ENCODE measurements at regions not wholly inside any gene's neighbourhood (a gene's known extent, or its start where the extent isn't known, plus 50 kb on each side); places are given as distances from the start of the nearest gene placed in this dataset.

GRCh38 chr2:125450092-125450491, 1205.9 kb upstream of the GYPC start:
- H3K9me3 ChIP-seq (ENCODE audit: control insufficient read depth, low read length): no peaks in the 10 kb centered on the region
- no peak overlapping the region for H3K4me3 ChIP-seq (ENCODE audit: insufficient read depth, low read depth, low read length)
- H3K4me1 ChIP-seq (ENCODE audit: control insufficient read depth, insufficient read depth, low read length): no peaks in the 10 kb centered on the region
- H3K36me3 ChIP-seq (ENCODE audit: control insufficient read depth, insufficient read depth, low read length): no peaks in the 10 kb centered on the region
- H3K27ac ChIP-seq (ENCODE audit: insufficient read depth, low read depth, low read length, poor library complexity, severe bottlenecking): no peak overlapping the region
- WGBS, 2 experiments: 97 to 100% methylated on average over 3 to 4 of the region's 4 CpGs
- no peaks in the 10 kb centered on the region for H3K27me3 ChIP-seq (ENCODE audit: control insufficient read depth, insufficient read depth, low read length, poor library complexity, severe bottlenecking)

GRCh38 chr2:125455110-125455509, 1200.8 kb upstream of the GYPC start:
- Histone ChIP-seq H3K9me3 (ENCODE audit: control insufficient read depth, low read length) (no peaks in the 10 kb centered on the region), H3K4me3 (ENCODE audit: insufficient read depth, low read depth, low read length) (no peak overlapping the region), H3K27me3 (ENCODE audit: control insufficient read depth, insufficient read depth, low read length, poor library complexity, severe bottlenecking) (no peaks in the 10 kb centered on the region), H3K36me3 (ENCODE audit: control insufficient read depth, insufficient read depth, low read length) (no peaks in the 10 kb centered on the region), H3K27ac (ENCODE audit: insufficient read depth, low read depth, low read length, poor library complexity, severe bottlenecking) (no peak overlapping the region), H3K4me1 (ENCODE audit: control insufficient read depth, insufficient read depth, low read length) (no peaks in the 10 kb centered on the region)
- 86 to 92% methylated on average over 1 of the region's 1 CpG for WGBS, 2 experiments

GRCh38 chr2:125456693-125457363, 1199.1 kb upstream of the GYPC start:
- 93 to 97% methylated on average over 3 of the region's 3 CpGs for WGBS, 2 experiments
- Histone ChIP-seq H3K36me3 (ENCODE audit: control insufficient read depth, insufficient read depth, low read length) (no peaks in the 10 kb centered on the region), H3K27ac (ENCODE audit: insufficient read depth, low read depth, low read length, poor library complexity, severe bottlenecking) (no peak overlapping the region), H3K9me3 (ENCODE audit: control insufficient read depth, low read length) (no peaks in the 10 kb centered on the region), H3K4me1 (ENCODE audit: control insufficient read depth, insufficient read depth, low read length) (no peaks in the 10 kb centered on the region), H3K27me3 (ENCODE audit: control insufficient read depth, insufficient read depth, low read length, poor library complexity, severe bottlenecking) (no peaks in the 10 kb centered on the region), H3K4me3 (ENCODE audit: insufficient read depth, low read depth, low read length) (no peak overlapping the region)

DNA sequence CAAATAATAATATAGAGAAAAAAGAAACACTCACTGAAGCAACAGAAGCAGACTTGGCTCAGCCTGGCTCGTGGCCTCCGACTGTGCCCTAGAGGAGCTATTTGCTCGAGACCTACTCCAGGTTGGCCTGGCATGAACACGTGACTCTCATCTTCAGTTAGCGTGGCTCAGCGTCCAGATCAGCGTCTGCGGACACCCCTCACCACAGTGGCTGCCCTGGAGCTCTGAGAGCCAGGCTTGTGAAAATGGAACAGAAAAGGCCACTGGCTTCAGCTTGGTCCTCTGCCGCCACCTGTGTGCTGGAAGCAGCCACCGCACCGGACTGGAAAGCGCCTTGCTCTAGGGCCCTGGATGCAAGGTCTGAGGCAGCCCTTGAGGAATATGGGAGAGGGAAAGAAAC, 1184.0 kb upstream of the GYPC start:
- Histone ChIP-seq H3K36me3 (ENCODE audit: control insufficient read depth, insufficient read depth, low read length) (no peaks in the 10 kb centered on the region), H3K9me3 (ENCODE audit: control insufficient read depth, low read length) (no peaks in the 10 kb centered on the region), H3K27ac (ENCODE audit: insufficient read depth, low read depth, low read length, poor library complexity, severe bottlenecking) (no peak overlapping the region), H3K4me3 (ENCODE audit: insufficient read depth, low read depth, low read length) (no peak overlapping the region), H3K4me1 (ENCODE audit: control insufficient read depth, insufficient read depth, low read length) (no peaks in the 10 kb centered on the region), H3K27me3 (ENCODE audit: control insufficient read depth, insufficient read depth, low read length, poor library complexity, severe bottlenecking) (no peaks in the 10 kb centered on the region)
- WGBS, 2 experiments: 79 to 82% methylated on average over 12 of the region's 12 CpGs

DNA sequence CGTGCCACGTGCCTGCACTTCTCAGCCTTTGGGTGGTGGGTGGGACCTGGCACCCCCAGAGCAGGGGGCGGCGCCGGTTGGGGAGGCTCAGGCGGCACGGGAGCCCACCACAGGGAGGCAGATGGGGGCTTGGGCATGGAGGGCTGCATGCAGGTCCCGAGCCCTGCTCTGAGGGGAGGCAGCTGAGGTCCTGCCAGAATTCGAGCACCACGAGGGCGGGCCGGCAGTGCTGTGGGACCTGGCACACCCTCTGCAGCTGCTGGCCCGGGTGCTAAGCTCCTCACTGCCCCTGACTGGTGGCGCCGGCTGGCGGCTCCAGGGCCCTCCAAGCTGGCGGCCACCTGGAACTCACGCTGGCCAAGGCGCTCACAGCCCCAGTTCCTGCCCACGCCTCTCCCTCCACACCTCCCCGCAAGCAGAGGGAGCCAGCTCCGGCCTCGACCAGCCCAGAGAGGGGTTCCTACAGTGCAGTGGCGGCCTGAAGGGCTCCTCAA, 1176.8 kb upstream of the GYPC start:
- no peaks in the 10 kb centered on the region for H3K4me1 ChIP-seq (ENCODE audit: control insufficient read depth, insufficient read depth, low read length)
- no peak overlapping the region for H3K4me3 ChIP-seq (ENCODE audit: insufficient read depth, low read depth, low read length)
- WGBS, 2 experiments: 91% methylated on average over 24 of the region's 24 CpGs
- H3K27ac ChIP-seq (ENCODE audit: insufficient read depth, low read depth, low read length, poor library complexity, severe bottlenecking): no peak overlapping the region
- H3K36me3 ChIP-seq (ENCODE audit: control insufficient read depth, insufficient read depth, low read length): no peaks in the 10 kb centered on the region
- no peaks in the 10 kb centered on the region for H3K9me3 ChIP-seq (ENCODE audit: control insufficient read depth, low read length)
- no peaks in the 10 kb centered on the region for H3K27me3 ChIP-seq (ENCODE audit: control insufficient read depth, insufficient read depth, low read length, poor library complexity, severe bottlenecking)

DNA sequence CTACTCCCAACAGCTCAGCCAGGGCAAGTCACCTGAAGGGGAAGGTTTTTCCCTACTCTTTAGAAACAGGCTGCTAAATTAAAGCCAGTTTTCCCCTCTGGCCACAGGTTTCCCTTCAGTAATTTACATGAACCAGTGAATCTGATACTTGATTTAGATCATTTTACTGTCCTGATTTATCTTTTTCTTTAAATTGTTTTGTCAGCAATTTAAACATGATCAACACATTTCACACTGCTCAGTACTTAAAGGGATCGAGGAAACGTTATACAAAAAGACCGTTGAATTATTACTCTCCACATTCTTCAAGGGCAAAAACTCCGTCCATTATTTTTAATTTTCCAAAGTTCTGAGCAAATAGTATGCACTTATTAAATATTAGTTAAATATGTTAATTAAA, 1165.7 kb upstream of the GYPC start:
- Histone ChIP-seq H3K27me3 (ENCODE audit: control insufficient read depth, insufficient read depth, low read length, poor library complexity, severe bottlenecking) (no peaks in the 10 kb centered on the region), H3K27ac (ENCODE audit: insufficient read depth, low read depth, low read length, poor library complexity, severe bottlenecking) (no peak overlapping the region), H3K36me3 (ENCODE audit: control insufficient read depth, insufficient read depth, low read length) (no peaks in the 10 kb centered on the region), H3K9me3 (ENCODE audit: control insufficient read depth, low read length) (no peaks in the 10 kb centered on the region), H3K4me1 (ENCODE audit: control insufficient read depth, insufficient read depth, low read length) (no peaks in the 10 kb centered on the region), H3K4me3 (ENCODE audit: insufficient read depth, low read depth, low read length) (no peak overlapping the region)
- 80 to 98% methylated on average over 3 of the region's 4 CpGs for WGBS, 2 experiments

- Histone ChIP-seq H3K36me3 (ENCODE audit: control insufficient read depth, insufficient read depth, low read length) (no peaks in the 10 kb centered on the region), H3K9me3 (ENCODE audit: control insufficient read depth, low read length) (no peaks in the 10 kb centered on the region), H3K27ac (ENCODE audit: insufficient read depth, low read depth, low read length, poor library complexity, severe bottlenecking) (no peak overlapping the region), H3K4me1 (ENCODE audit: control insufficient read depth, insufficient read depth, low read length) (no peaks in the 10 kb centered on the region), H3K4me3 (ENCODE audit: insufficient read depth, low read depth, low read length) (no peak overlapping the region), H3K27me3 (ENCODE audit: control insufficient read depth, insufficient read depth, low read length, poor library complexity, severe bottlenecking) (no peaks in the 10 kb centered on the region)
- WGBS, 2 experiments: 83 to 97% methylated on average over 3 of the region's 3 CpGs
Measured at GRCh38 chr2:125491663-125492062, 1164.3 kb upstream of the GYPC start.

DNA sequence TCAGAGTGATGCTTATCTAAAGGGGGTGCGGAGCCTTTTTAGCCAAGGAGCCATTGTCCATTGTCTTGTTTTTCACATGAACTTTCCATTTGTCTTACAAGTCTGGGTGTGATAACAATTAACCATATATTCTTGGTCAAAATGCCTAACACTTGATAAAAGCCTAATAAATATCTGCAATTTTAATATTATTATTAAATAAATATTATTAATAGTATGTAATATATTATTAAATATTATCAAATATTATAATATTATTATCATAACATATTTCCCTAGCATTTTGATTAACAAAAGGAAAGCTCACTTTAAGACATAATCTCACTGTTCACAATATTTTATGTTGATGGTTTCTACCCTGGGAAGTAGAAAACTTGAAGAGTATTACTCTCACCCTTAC, 1143.6 kb upstream of the GYPC start:
- H3K9me3 ChIP-seq (ENCODE audit: control insufficient read depth, low read length): no peaks in the 10 kb centered on the region
- WGBS, 2 experiments: 100% methylated on average over 1 of the region's 1 CpG
- H3K27me3 ChIP-seq (ENCODE audit: control insufficient read depth, insufficient read depth, low read length, poor library complexity, severe bottlenecking): no peaks in the 10 kb centered on the region
- H3K4me1 ChIP-seq (ENCODE audit: control insufficient read depth, insufficient read depth, low read length): no peaks in the 10 kb centered on the region
- no peaks in the 10 kb centered on the region for H3K36me3 ChIP-seq (ENCODE audit: control insufficient read depth, insufficient read depth, low read length)
- no peak overlapping the region for H3K4me3 ChIP-seq (ENCODE audit: insufficient read depth, low read depth, low read length)
- no peak overlapping the region for H3K27ac ChIP-seq (ENCODE audit: insufficient read depth, low read depth, low read length, poor library complexity, severe bottlenecking)

DNA sequence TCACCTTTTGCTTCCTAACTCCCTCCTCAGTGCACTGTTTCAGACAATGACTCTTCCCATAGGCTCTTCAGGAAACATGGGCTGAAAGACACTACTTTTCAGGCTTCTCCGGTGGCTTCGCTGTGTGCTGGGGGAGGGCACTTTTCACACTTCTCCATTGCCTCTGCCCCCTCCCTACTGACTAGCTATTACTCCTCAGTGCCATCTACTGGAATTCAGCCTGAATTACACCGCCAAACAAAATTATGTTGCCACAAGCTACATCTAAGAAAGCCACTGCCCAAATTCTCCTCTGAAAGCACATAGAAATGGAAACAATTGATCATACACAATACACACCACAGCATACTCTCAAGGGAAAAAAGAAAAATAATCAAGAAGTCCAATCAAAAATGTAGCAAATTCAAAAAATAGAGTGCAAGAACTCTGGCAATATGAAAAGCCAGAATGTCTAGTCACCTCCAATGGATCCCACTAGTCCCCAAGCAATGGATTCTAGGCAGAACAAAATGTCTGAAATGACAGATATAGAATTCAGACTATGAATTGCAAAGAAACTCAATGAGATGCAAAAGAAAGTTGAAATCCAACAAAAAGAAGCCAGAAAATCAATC, 1139.4 kb upstream of the GYPC start:
- no peaks in the 10 kb centered on the region for H3K9me3 ChIP-seq (ENCODE audit: control insufficient read depth, low read length)
- no peak overlapping the region for H3K4me3 ChIP-seq (ENCODE audit: insufficient read depth, low read depth, low read length)
- 38 to 51% methylated on average over 3 of the region's 3 CpGs for WGBS, 2 experiments
- no peaks in the 10 kb centered on the region for H3K36me3 ChIP-seq (ENCODE audit: control insufficient read depth, insufficient read depth, low read length)
- no peaks in the 10 kb centered on the region for H3K27me3 ChIP-seq (ENCODE audit: control insufficient read depth, insufficient read depth, low read length, poor library complexity, severe bottlenecking)
- H3K4me1 ChIP-seq (ENCODE audit: control insufficient read depth, insufficient read depth, low read length): no peaks in the 10 kb centered on the region
- no peak overlapping the region for H3K27ac ChIP-seq (ENCODE audit: insufficient read depth, low read depth, low read length, poor library complexity, severe bottlenecking)

GRCh38 chr2:125526093-125526492, 1129.9 kb upstream of the GYPC start:
- no peak overlapping the region for H3K4me3 ChIP-seq (ENCODE audit: insufficient read depth, low read depth, low read length)
- H3K4me1 ChIP-seq (ENCODE audit: control insufficient read depth, insufficient read depth, low read length): no peaks in the 10 kb centered on the region
- H3K36me3 ChIP-seq (ENCODE audit: control insufficient read depth, insufficient read depth, low read length): no peaks in the 10 kb centered on the region
- H3K27ac ChIP-seq (ENCODE audit: insufficient read depth, low read depth, low read length, poor library complexity, severe bottlenecking): no peak overlapping the region
- no peaks in the 10 kb centered on the region for H3K9me3 ChIP-seq (ENCODE audit: control insufficient read depth, low read length)
- H3K27me3 ChIP-seq (ENCODE audit: control insufficient read depth, insufficient read depth, low read length, poor library complexity, severe bottlenecking): no peaks in the 10 kb centered on the region
- 81 to 86% methylated on average over 5 of the region's 5 CpGs for WGBS, 2 experiments
